ENCODE measurements at regions not wholly inside any gene's neighbourhood (a gene's known extent, or its start where the extent isn't known, plus 50 kb on each side); places are given as distances from the start of the nearest gene placed in this dataset.

GRCh38 chr11:127733552-127733951 lies 733.0 kb upstream of the KIRREL3 start:
- no peak for DNase-seq (ENCODE audit: low spot score)

- no peak for DNase-seq (ENCODE audit: low spot score)
Observed at GRCh38 chr11:127726367-127726766, 725.8 kb upstream of the KIRREL3 start.

- DNase-seq (ENCODE audit: low spot score) = no peak
Observed at GRCh38 chr11:127723714-127724113, 723.1 kb upstream of the KIRREL3 start.

GRCh38 chr11:127713226-127713625 lies 712.7 kb upstream of the KIRREL3 start:
- no peak for DNase-seq (ENCODE audit: low spot score)

- DNase-seq (ENCODE audit: low spot score) = no peak
Observed at GRCh38 chr11:127711748-127712147, 711.2 kb upstream of the KIRREL3 start.

- DNase-seq (ENCODE audit: low spot score) = no peak
Observed at GRCh38 chr11:127710831-127711230, 710.3 kb upstream of the KIRREL3 start.

- no peak for DNase-seq (ENCODE audit: low spot score)
Observed at GRCh38 chr11:127709960-127710359, 709.4 kb upstream of the KIRREL3 start.

- no peak for DNase-seq (ENCODE audit: low spot score)
Observed at GRCh38 chr11:127693686-127694085, 693.1 kb upstream of the KIRREL3 start.

- no peak for DNase-seq (ENCODE audit: low spot score)
Observed at GRCh38 chr11:127683321-127683720, 682.8 kb upstream of the KIRREL3 start.

- DNase-seq (ENCODE audit: low spot score) = no peak
Observed at GRCh38 chr11:127679816-127680545, 679.4 kb upstream of the KIRREL3 start.

GRCh38 chr11:127678631-127679030 lies 678.1 kb upstream of the KIRREL3 start:
- no peak for DNase-seq (ENCODE audit: low spot score)

- no peak for DNase-seq (ENCODE audit: low spot score)
Observed at GRCh38 chr11:127677660-127678425, 677.3 kb upstream of the KIRREL3 start.

GRCh38 chr11:127675581-127675980 lies 675.0 kb upstream of the KIRREL3 start:
- DNase-seq (ENCODE audit: low spot score) = no peak

- no peak for DNase-seq (ENCODE audit: low spot score)
Observed at GRCh38 chr11:127674754-127675153, 674.2 kb upstream of the KIRREL3 start.

GRCh38 chr11:127670374-127671119 lies 670.0 kb upstream of the KIRREL3 start:
- DNase-seq (ENCODE audit: low spot score) = no peak

- DNase-seq (ENCODE audit: low spot score) = no peak
Observed at GRCh38 chr11:127656116-127656836, 655.7 kb upstream of the KIRREL3 start.

- no peak for DNase-seq (ENCODE audit: low spot score)
Observed at GRCh38 chr11:127653076-127653475, 652.5 kb upstream of the KIRREL3 start.

- DNase-seq (ENCODE audit: low spot score) = no peak
Observed at GRCh38 chr11:127651888-127652221, 651.3 kb upstream of the KIRREL3 start.

GRCh38 chr11:127651175-127651887 lies 650.8 kb upstream of the KIRREL3 start:
- no peak for DNase-seq (ENCODE audit: low spot score)

GRCh38 chr11:127649958-127650357 lies 649.4 kb upstream of the KIRREL3 start:
- DNase-seq (ENCODE audit: low spot score) = no peak

GRCh38 chr11:127649071-127649470 lies 648.5 kb upstream of the KIRREL3 start:
- no peak for DNase-seq (ENCODE audit: low spot score)

GRCh38 chr11:127648583-127648982 lies 648.0 kb upstream of the KIRREL3 start:
- no peak for DNase-seq (ENCODE audit: low spot score)
